ENCODE measurements at regions not wholly inside any gene's neighbourhood (a gene's known extent, or its start where the extent isn't known, plus 50 kb on each side); places are given as distances from the start of the nearest gene placed in this dataset.

DNA sequence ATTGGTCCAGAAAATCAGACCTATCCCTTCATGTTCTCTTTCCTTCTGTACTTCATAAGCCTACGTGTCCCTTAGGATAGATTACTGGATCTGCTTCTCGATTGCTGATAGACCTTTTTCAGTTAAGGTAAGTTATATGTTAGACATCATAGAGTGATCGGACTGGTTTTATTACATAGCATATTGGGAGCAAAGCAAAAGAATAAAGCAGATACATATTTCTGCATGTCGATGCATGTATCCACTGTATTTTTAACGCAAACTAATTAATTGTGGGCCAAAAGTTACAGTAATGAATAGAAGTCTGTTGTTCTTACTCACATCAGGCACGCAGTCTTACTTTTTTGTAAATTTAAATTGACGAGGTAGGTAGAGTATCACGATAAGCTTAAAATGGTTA is 106.4 kb downstream of the SLIT2 start:
- Histone ChIP-seq H3K9me1 (replicated peaks; ENCODE audit: control insufficient read depth, extremely low read depth, insufficient read depth, low read length) (no peaks in the 10 kb centered on the region), H3K4me2 (ENCODE audit: insufficient read depth, low read length) (no peak overlapping the region), H3K79me2 (ENCODE audit: control insufficient read depth, insufficient read depth, low read length) (no peaks in the 10 kb centered on the region), H3K9ac (replicated peaks; ENCODE audit: extremely low read depth, insufficient read depth, low read length) (no peak overlapping the region), H3K36me3 (ENCODE audit: control insufficient read depth in 2 of 2, extremely low read depth in 1 of 2, insufficient read depth in 2 of 2, low read length in 2 of 2) (no peaks in the 10 kb centered on the region), H3K4me3 (replicated peaks in 1 of 3; ENCODE audit: insufficient read depth in 1 of 3, low read depth in 1 of 3, low read length in 3 of 3) (no peak overlapping the region), H3K27me3 (ENCODE audit: control insufficient read depth in 2 of 2, insufficient read depth in 2 of 2, low read length in 2 of 2) (no peaks in the 10 kb centered on the region), H3K4me1 (ENCODE audit: control insufficient read depth, extremely low read depth, insufficient read depth, low read length) (no peaks in the 10 kb centered on the region), H3K9me3 (replicated peaks; ENCODE audit: control insufficient read depth, insufficient read depth, low read length) (no peaks in the 10 kb centered on the region), H2AFZ (ENCODE audit: low read depth, low read length) (no peak overlapping the region), H4K20me1 (replicated peaks; ENCODE audit: control insufficient read depth, extremely low read depth, insufficient read depth, low read length) (no peaks in the 10 kb centered on the region), H3K27ac (ENCODE audit: insufficient read depth, low read depth, low read length) (no peak overlapping the region)
- intact Hi-C loops (cut with micrococcal nuclease) (no loop called here), dilution Hi-C loops (cut with MboI; ENCODE audit: extremely low pct_ligation_motif_present, low sequenced_read_pairs) (no loop called here)
- CTCF ChIA-PET: no interaction called here
- DNase-seq (ENCODE audit: low read depth, low spot score): no peak
- FAIRE-seq: no peak
- POLR2A ChIA-PET: no interaction called here
- BruUV-seq (replicated peaks): no TSS peak
- TF ChIP-seq, protein P1, sequence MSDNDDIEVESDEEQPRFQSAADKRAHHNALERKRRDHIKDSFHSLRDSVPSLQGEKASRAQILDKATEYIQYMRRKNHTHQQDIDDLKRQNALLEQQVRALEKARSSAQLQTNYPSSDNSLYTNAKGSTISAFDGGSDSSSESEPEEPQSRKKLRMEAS (IDR thresholded peaks at IDR 0.05; ENCODE audit: insufficient read depth, insufficient read length): no peak
- TF ChIP-seq POLR2A (IDR thresholded peaks at IDR 0.05; ENCODE audit: low read depth, low read length) (no peak), POLR2AphosphoS5 (IDR thresholded peaks at IDR 0.05; ENCODE audit: insufficient read depth, low read depth, low read length) (no peak), FOS (IDR thresholded peaks at IDR 0.05; ENCODE audit: borderline replicate concordance, insufficient read depth, low read length) (no peak), MYC (IDR thresholded peaks at IDR 0.05; ENCODE audit: low read depth, low read length) (no peak), GATA2 (IDR thresholded peaks at IDR 0.05; ENCODE audit: insufficient read depth, insufficient read length, low read depth, low read length) (no peak), EZH2 (IDR thresholded peaks at IDR 0.05; ENCODE audit: borderline replicate concordance, low read depth, low read length, severe bottlenecking) (no peak), JUN (IDR thresholded peaks at IDR 0.05; ENCODE audit: borderline replicate concordance, insufficient read depth, insufficient read length, low read depth) (no peak)
- TF ChIP-seq, protein P2, sequence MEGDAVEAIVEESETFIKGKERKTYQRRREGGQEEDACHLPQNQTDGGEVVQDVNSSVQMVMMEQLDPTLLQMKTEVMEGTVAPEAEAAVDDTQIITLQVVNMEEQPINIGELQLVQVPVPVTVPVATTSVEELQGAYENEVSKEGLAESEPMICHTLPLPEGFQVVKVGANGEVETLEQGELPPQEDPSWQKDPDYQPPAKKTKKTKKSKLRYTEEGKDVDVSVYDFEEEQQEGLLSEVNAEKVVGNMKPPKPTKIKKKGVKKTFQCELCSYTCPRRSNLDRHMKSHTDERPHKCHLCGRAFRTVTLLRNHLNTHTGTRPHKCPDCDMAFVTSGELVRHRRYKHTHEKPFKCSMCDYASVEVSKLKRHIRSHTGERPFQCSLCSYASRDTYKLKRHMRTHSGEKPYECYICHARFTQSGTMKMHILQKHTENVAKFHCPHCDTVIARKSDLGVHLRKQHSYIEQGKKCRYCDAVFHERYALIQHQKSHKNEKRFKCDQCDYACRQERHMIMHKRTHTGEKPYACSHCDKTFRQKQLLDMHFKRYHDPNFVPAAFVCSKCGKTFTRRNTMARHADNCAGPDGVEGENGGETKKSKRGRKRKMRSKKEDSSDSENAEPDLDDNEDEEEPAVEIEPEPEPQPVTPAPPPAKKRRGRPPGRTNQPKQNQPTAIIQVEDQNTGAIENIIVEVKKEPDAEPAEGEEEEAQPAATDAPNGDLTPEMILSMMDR (IDR thresholded peaks at IDR 0.05; ENCODE audit: extremely low read depth in 1 of 2, insufficient read depth in 1 of 2, low read depth in 1 of 2, low read length in 2 of 2): no peak

All from endothelial cell of umbilical vein (primary cell).